SK-N-SH (cell line): ENCODE measurements at regions not wholly inside any gene's neighbourhood (a gene's known extent, or its start where the extent isn't known, plus 50 kb on each side); places are given as distances from the start of the nearest gene placed in this dataset.

Experiments
- CTCF ChIA-PET: fragments of 300-600, 350-600 bp; formaldehyde crosslinking; extraction: SDS; loops from one replicate; lab custom pipeline; 2021; lab: Yijun Ruan, JAX
- POLR2A ChIA-PET: fragments of 350-600 bp; sonication (Branson Sonifier 250); formaldehyde crosslinking; extraction: SDS; loops from one replicate; lab custom pipeline; 2020; ENCODE audit warnings: antibody characterized with exemption, inconsistent platforms; lab: Yijun Ruan, JAX
- DNase-seq: peaks from one replicate; pipeline ENCODE4 v3.0.0; 2012
- H2AFZ ChIP-seq: fragments of 200-600 bp; sonication (generic); 2 replicates; pipeline ENCODE4 v1.8.1; 2016; ENCODE audit warnings: antibody characterized with exemption, mild to moderate bottlenecking, low read depth
- H3F3A ChIP-seq: fragments of 200-600 bp; sonication (generic); replicated peaks from 2 replicates; pipeline ENCODE3; 2016; ENCODE audit warnings: antibody characterized with exemption, mild to moderate bottlenecking; ENCODE audit not compliant: insufficient read depth
- H3K27ac ChIP-seq, 2 experiments: fragments of 200-500 bp in 1 of 2; fragments of 200-600 bp in 1 of 2; sonication (Bioruptor generic) in 1 of 2; sonication (generic), shearing (Covaris generic) in 1 of 2; 2 replicates each; pipeline versions ENCODE4 v1.5.1 to v1.6.1; 2014 to 2016; ENCODE audit warnings: low read depth in 2 of 2, inconsistent platforms in 1 of 2, low read length in 1 of 2, mild to moderate bottlenecking in 1 of 2, mixed read lengths in 1 of 2
- H3K27me3 ChIP-seq: fragments of 200-600 bp; sonication (generic), shearing (Covaris generic); 2 replicates; pipeline ENCODE4 v1.6.1; 2016; ENCODE audit warnings: mixed run types; ENCODE audit not compliant: insufficient read depth
- H3K36me3 ChIP-seq, 2 experiments: fragments of 200-500 bp in 1 of 2; fragments of 200-600 bp in 1 of 2; sonication (Bioruptor generic) in 1 of 2; sonication (generic) in 1 of 2; replicated peaks in 1 of 2; 2 replicates each; pipeline versions ENCODE3 to v1.5.1; 2014 to 2016; ENCODE audit warnings: low read length in 1 of 2, mild to moderate bottlenecking in 1 of 2; ENCODE audit not compliant: insufficient read depth in 2 of 2, control insufficient read depth in 1 of 2
- H3K4me1 ChIP-seq, 2 experiments: fragments of 200-500 bp in 1 of 2; fragments of 200-600 bp in 1 of 2; sonication (Bioruptor generic) in 1 of 2; sonication (generic), shearing (Covaris generic) in 1 of 2; 2 replicates each; pipeline versions ENCODE4 v1.5.1 to v1.6.1; 2014 to 2016; ENCODE audit warnings: low read depth in 1 of 2, low read length in 1 of 2, mixed run types in 1 of 2; ENCODE audit not compliant: insufficient read depth in 2 of 2, control insufficient read depth in 1 of 2
- H3K4me2 ChIP-seq: fragments of 200-600 bp; sonication (generic), shearing (Covaris generic); 2 replicates; pipeline ENCODE4 v1.6.1; 2017; ENCODE audit warnings: mixed run types
- H3K4me3 ChIP-seq, 2 experiments: fragments of 200-500 bp in 1 of 2; fragments of 200-600 bp in 1 of 2; sonication (Bioruptor generic) in 1 of 2; sonication (generic), shearing (Covaris generic) in 1 of 2; 2 replicates each; pipeline versions ENCODE4 v1.5.1 to v1.8.1; 2014 to 2016; ENCODE audit warnings: low read depth in 2 of 2, inconsistent platforms in 1 of 2, low read length in 1 of 2, mild to moderate bottlenecking in 1 of 2, mixed read lengths in 1 of 2, moderate library complexity in 1 of 2
- H3K79me2 ChIP-seq: fragments of 200-600 bp; sonication (generic); 2 replicates; pipeline ENCODE4 v1.8.1; 2017; ENCODE audit warnings: mild to moderate bottlenecking; ENCODE audit not compliant: insufficient read depth
- H3K9ac ChIP-seq: fragments of 200-600 bp; sonication (generic); 2 replicates; pipeline ENCODE4 v1.6.1; 2017; ENCODE audit warnings: mixed run types
- H3K9me2 ChIP-seq: fragments of 200-600 bp; sonication (generic); 2 replicates; pipeline ENCODE4 v1.6.1; 2017; ENCODE audit warnings: mixed run types
- H3K9me3 ChIP-seq: fragments of 200-600 bp; sonication (generic); 2 replicates; pipeline ENCODE4 v1.6.1; 2017; ENCODE audit warnings: mixed run types, mild to moderate bottlenecking, moderate library complexity
- H4K20me1 ChIP-seq: fragments of 200-600 bp; sonication (generic); 2 replicates; pipeline ENCODE4 v1.6.1; 2017; ENCODE audit warnings: mild to moderate bottlenecking, mixed run types; ENCODE audit not compliant: insufficient read depth
- CHD2 ChIP-seq: fragments of 150-350 bp; IDR thresholded peaks from 2 replicates; pipeline ENCODE4 v1.6.1; 2018; ENCODE audit warnings: low read length; ENCODE audit not compliant: partially characterized antibody
- ELF1 ChIP-seq: IDR thresholded peaks from 2 replicates; pipeline ENCODE4 v1.4.0; 2012
- FOXJ3 ChIP-seq: sonication (generic); formaldehyde crosslinking; IDR thresholded peaks from 2 replicates; pipeline ENCODE4 v1.5.1; 2020; ENCODE audit warnings: mild to moderate bottlenecking, missing genetic modification reagents
- GATA2 ChIP-seq: sonication (generic); formaldehyde crosslinking; IDR thresholded peaks from 2 replicates; pipeline ENCODE4 v1.5.0; 2020; ENCODE audit warnings: mild to moderate bottlenecking, missing genetic modification reagents
- JUND ChIP-seq: IDR thresholded peaks from 2 replicates; pipeline ENCODE4 v1.4.0; 2012
- MXI1 ChIP-seq: IDR thresholded peaks from 2 replicates; pipeline ENCODE4 v1.6.1; 2012; ENCODE audit warnings: mild to moderate bottlenecking, low read depth, low read length, improper control_type of control experiment
- NRF1 ChIP-seq: IDR thresholded peaks from 2 replicates; pipeline ENCODE4 v1.6.1; 2012; ENCODE audit warnings: low read depth, mild to moderate bottlenecking, low read length
- POLR2AphosphoS5 ChIP-seq: IDR thresholded peaks from 2 replicates; pipeline ENCODE4 v1.6.1; 2012; ENCODE audit warnings: low read depth, low read length
- SMC3 ChIP-seq: IDR thresholded peaks from 2 replicates; pipeline ENCODE4 v1.6.1; 2012; ENCODE audit warnings: low read depth, low read length, improper control_type of control experiment
- TEAD4 ChIP-seq: IDR thresholded peaks from 2 replicates; pipeline ENCODE4 v1.4.0; 2012; ENCODE audit warnings: mild to moderate bottlenecking, borderline replicate concordance; ENCODE audit not compliant: insufficient read depth
- WGBS: methylation state at CpG from one replicate; pipeline ENCODE4 v1.1.6; 2017; ENCODE audit warnings: low lambda C conversion rate; 5-methylcytosine and 5-hydroxymethylcytosine counted together
- TF ChIP-seq, protein P1 (sequence below): fragments of 150-350 bp; IDR thresholded peaks from 2 replicates; pipeline ENCODE4 v1.6.1; 2016; ENCODE audit warnings: mild to moderate bottlenecking, low read depth, low read length
- TF ChIP-seq, protein P2 (sequence below): IDR thresholded peaks from 2 replicates; pipeline ENCODE4 v1.4.0; 2012; ENCODE audit warnings: low read depth, borderline replicate concordance
- TF ChIP-seq, protein P3 (sequence below): IDR thresholded peaks from 2 replicates; pipeline ENCODE4 v1.6.1; 2012; ENCODE audit warnings: mild to moderate bottlenecking, low read depth, low read length, moderate library complexity
- TF ChIP-seq, protein P4 (sequence below): IDR thresholded peaks from 2 replicates; pipeline ENCODE4; 2012

DNA sequence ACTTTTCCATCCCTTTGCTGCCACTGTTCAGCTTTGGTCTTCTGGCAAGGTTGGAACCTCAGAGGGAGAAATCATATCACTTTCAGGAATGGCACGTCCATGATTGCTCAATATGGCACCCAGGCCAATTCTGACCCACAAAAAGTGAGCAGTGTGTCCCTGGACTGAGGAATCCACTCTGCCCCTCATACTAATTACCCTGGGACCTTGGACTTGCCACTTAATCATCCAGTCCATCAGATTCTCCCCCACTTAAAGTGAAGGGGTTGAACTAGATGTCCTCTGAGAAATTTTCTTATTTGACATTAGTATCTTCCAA lies 449.3 kb upstream of the CITED2 start:
- H3K79me2 ChIP-seq, result no peaks in the 10 kb centered on the region
- H3K4me2 ChIP-seq, result no peak overlapping the region
- no peak overlapping the region for H3K4me3 ChIP-seq
- peaks cover 0 to 11% of the 10 kb centered on the region in 2 experiments; a peak in 1 of 4 replicates for H3K4me1 ChIP-seq
- ChIA-PET POLR2A (no interaction called here), CTCF (no interaction called here)
- no peak overlapping the region for H2AFZ ChIP-seq
- peaks cover 12% of the 10 kb centered on the region for H3F3A ChIP-seq
- WGBS, result 100% methylated on average over 1 of the region's 1 CpG
- H3K9ac ChIP-seq, result no peak overlapping the region
- H3K9me2 ChIP-seq, result no peaks in the 10 kb centered on the region
- no peaks in the 10 kb centered on the region for H3K9me3 ChIP-seq
- H3K27me3 ChIP-seq, result no peaks in the 10 kb centered on the region
- H3K27ac ChIP-seq, result no peak overlapping the region
- no peak for DNase-seq
- TF ChIP-seq NRF1, result no peak
- no peak for TF ChIP-seq ELF1
- no peak for TF ChIP-seq SMC3
- no peaks in the 10 kb centered on the region for H4K20me1 ChIP-seq
- H3K36me3 ChIP-seq, result no peaks in the 10 kb centered on the region

DNA sequence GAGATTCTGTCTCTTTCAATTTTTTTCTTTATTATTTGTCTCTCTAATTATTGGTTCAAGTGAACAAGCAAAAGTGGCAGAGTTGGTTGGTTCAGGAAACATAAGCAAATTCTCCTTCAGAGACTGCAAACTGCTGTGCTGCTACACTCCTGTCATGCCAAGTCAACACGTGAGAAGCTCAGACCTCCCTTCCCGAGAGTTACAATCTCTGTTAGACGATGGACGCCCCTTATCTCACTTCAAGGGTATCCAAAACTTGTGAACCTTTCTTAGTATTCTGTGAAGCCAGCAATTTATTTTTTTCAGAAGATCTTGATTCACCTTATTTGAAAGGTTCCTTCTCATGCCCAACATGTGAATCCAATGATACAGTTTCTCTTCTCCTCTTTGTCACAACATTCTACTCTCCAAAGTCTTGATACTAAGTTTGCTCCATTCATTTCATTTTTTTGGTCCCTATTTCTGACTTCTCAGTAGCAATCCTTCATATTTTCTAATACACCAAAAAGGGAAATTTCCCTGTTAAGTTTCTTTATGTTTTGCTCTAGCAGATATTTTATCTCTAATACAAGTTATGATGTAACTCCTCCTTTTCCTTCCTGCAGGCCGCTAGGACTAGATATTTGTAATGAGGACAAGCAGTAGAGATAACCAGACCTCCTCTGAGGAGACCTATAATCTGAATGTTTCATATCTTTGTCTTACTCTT lies 448.8 kb upstream of the CITED2 start:
- 73% methylated on average over 5 of the region's 5 CpGs for WGBS
- no peaks in the 10 kb centered on the region for H3K27me3 ChIP-seq
- H3F3A ChIP-seq, result peaks cover 12% of the 10 kb centered on the region
- H3K4me1 ChIP-seq, result peaks cover 0 to 11% of the 10 kb centered on the region in 2 experiments; a peak in 1 of 4 replicates
- no peaks in the 10 kb centered on the region for H3K9me2 ChIP-seq
- no peak for TF ChIP-seq POLR2AphosphoS5
- TF ChIP-seq MXI1, result no peak
- TF ChIP-seq, protein P1, sequence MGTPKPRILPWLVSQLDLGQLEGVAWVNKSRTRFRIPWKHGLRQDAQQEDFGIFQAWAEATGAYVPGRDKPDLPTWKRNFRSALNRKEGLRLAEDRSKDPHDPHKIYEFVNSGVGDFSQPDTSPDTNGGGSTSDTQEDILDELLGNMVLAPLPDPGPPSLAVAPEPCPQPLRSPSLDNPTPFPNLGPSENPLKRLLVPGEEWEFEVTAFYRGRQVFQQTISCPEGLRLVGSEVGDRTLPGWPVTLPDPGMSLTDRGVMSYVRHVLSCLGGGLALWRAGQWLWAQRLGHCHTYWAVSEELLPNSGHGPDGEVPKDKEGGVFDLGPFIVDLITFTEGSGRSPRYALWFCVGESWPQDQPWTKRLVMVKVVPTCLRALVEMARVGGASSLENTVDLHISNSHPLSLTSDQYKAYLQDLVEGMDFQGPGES, result no peak
- no peak for TF ChIP-seq FOXJ3 (CRISPR knock-in tag)
- TF ChIP-seq ELF1, result no peak
- TF ChIP-seq GATA2 (CRISPR knock-in tag), result no peak
- TF ChIP-seq JUND, result no peak
- TF ChIP-seq, protein P2, sequence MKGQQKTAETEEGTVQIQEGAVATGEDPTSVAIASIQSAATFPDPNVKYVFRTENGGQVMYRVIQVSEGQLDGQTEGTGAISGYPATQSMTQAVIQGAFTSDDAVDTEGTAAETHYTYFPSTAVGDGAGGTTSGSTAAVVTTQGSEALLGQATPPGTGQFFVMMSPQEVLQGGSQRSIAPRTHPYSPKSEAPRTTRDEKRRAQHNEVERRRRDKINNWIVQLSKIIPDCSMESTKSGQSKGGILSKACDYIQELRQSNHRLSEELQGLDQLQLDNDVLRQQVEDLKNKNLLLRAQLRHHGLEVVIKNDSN, result no peak
- no peak overlapping the region for H3K4me2 ChIP-seq
- no peak overlapping the region for H2AFZ ChIP-seq
- H4K20me1 ChIP-seq, result no peaks in the 10 kb centered on the region
- H3K4me3 ChIP-seq, result no peak overlapping the region
- ChIA-PET CTCF (no interaction called here), POLR2A (no interaction called here)
- DNase-seq, result no peak
- H3K79me2 ChIP-seq, result no peaks in the 10 kb centered on the region
- no peaks in the 10 kb centered on the region for H3K36me3 ChIP-seq
- H3K9ac ChIP-seq, result no peak overlapping the region
- no peak overlapping the region for H3K27ac ChIP-seq
- no peaks in the 10 kb centered on the region for H3K9me3 ChIP-seq

DNA sequence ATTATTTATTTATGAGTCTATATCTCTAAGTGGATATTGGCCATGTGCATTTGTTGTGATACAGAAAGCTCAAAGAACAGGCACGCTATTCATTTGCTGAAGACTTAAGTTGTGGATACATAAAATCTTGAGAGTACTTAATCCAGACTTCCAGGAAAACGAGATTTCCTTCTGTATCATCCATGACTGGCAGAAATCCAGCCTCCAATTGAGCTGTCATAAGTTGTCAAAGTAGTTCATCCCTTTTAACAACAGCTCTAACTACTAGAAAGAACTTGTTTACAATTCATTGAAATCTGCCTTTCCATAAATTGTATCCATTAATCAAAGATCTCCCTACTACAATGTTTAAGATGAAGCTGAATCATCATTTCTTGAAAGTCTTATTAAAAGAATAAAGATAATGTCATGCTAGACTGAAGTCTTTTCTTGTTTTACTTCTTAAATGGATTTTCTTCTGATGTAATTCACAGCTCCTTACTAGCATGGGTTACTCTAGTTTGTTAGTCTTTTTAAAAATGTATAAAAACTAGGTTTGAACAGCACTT lies 447.3 kb upstream of the CITED2 start:
- H3K9me3 ChIP-seq, result no peaks in the 10 kb centered on the region
- no peak overlapping the region for H3K27ac ChIP-seq
- peaks cover 12% of the 10 kb centered on the region for H3F3A ChIP-seq
- TF ChIP-seq GATA2 (CRISPR knock-in tag), result no peak
- no peak for TF ChIP-seq CHD2
- TF ChIP-seq TEAD4, result no peak
- TF ChIP-seq, protein P3, sequence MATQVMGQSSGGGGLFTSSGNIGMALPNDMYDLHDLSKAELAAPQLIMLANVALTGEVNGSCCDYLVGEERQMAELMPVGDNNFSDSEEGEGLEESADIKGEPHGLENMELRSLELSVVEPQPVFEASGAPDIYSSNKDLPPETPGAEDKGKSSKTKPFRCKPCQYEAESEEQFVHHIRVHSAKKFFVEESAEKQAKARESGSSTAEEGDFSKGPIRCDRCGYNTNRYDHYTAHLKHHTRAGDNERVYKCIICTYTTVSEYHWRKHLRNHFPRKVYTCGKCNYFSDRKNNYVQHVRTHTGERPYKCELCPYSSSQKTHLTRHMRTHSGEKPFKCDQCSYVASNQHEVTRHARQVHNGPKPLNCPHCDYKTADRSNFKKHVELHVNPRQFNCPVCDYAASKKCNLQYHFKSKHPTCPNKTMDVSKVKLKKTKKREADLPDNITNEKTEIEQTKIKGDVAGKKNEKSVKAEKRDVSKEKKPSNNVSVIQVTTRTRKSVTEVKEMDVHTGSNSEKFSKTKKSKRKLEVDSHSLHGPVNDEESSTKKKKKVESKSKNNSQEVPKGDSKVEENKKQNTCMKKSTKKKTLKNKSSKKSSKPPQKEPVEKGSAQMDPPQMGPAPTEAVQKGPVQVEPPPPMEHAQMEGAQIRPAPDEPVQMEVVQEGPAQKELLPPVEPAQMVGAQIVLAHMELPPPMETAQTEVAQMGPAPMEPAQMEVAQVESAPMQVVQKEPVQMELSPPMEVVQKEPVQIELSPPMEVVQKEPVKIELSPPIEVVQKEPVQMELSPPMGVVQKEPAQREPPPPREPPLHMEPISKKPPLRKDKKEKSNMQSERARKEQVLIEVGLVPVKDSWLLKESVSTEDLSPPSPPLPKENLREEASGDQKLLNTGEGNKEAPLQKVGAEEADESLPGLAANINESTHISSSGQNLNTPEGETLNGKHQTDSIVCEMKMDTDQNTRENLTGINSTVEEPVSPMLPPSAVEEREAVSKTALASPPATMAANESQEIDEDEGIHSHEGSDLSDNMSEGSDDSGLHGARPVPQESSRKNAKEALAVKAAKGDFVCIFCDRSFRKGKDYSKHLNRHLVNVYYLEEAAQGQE, result no peak
- TF ChIP-seq, protein P4, sequence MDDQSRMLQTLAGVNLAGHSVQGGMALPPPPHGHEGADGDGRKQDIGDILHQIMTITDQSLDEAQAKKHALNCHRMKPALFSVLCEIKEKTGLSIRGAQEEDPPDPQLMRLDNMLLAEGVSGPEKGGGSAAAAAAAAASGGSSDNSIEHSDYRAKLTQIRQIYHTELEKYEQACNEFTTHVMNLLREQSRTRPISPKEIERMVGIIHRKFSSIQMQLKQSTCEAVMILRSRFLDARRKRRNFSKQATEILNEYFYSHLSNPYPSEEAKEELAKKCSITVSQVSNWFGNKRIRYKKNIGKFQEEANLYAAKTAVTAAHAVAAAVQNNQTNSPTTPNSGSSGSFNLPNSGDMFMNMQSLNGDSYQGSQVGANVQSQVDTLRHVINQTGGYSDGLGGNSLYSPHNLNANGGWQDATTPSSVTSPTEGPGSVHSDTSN, result peak; percentile 29; the same call in 1 of the 2 replicates
- TF ChIP-seq POLR2AphosphoS5, result no peak
- H4K20me1 ChIP-seq, result no peaks in the 10 kb centered on the region
- CTCF ChIA-PET, result no interaction called here
- no peak overlapping the region for H2AFZ ChIP-seq
- H3K9me2 ChIP-seq, result no peaks in the 10 kb centered on the region
- POLR2A ChIA-PET, result no interaction called here
- no peak for DNase-seq
- no peak overlapping the region for H3K4me2 ChIP-seq
- H3K4me1 ChIP-seq, result peaks cover 0 to 11% of the 10 kb centered on the region in 2 experiments; a peak in 1 of 4 replicates
- no peaks in the 10 kb centered on the region for H3K27me3 ChIP-seq
- 50% methylated on average over 2 of the region's 2 CpGs for WGBS
- no peak overlapping the region for H3K9ac ChIP-seq
- no peaks in the 10 kb centered on the region for H3K79me2 ChIP-seq
- no peak overlapping the region for H3K4me3 ChIP-seq
- no peaks in the 10 kb centered on the region for H3K36me3 ChIP-seq
